ENCODE measurements at regions not wholly inside any gene's neighbourhood (a gene's known extent, or its start where the extent isn't known, plus 50 kb on each side); places are given as distances from the start of the nearest gene placed in this dataset.

DNA sequence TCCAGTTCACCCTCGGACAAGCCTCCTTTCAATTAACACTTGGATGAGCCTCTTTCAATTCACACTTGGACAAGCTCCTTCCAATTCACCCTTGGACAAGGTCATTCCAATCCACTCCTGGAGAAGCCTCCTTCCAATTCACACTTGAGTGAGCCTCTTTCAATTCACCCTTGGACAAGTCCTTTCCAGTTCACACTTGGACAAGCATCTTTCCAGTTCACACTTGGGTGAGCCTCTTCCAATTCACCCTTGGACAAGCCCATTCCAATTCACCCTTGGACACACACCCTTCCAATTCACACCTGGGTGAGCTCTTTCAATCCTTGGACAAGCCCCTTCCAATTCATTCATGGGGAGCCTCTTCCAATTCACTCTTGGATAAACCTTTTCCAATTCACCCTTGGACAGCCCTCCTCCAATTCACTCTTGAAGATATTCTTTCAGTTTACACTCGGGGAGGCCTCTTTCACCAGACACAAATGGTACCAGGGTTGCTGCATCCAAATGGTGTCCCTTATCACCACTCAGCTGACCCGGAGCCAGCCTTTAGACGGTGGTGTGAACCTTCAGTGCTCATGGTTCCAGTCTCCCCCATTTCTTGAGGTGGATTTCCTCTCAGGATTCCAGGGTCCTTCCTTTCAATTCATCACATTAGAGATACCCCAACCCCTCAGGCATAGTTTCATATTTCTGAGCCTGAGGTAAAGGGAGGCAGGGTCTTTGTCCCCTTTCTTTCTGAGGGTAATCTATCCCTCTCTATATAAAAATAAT, 183.6 kb downstream of the SH3BP4 start:
- DNase-seq, result no peak
- FAIRE-seq, result no peak
- 84 to 92% (median 88%) methylated on average over 4 of the region's 4 CpGs for WGBS, 3 donors
- H3K4me1 ChIP-seq (ENCODE audit: control insufficient read depth in 3 of 3, insufficient read depth in 2 of 3, low read depth in 1 of 3, low read length in 2 of 3), result no peaks in the 10 kb centered on the region
- H3K36me3 ChIP-seq (ENCODE audit: control insufficient read depth in 3 of 3, insufficient read depth in 2 of 3, low read depth in 1 of 3, low read length in 3 of 3), result no peaks in the 10 kb centered on the region
- H3K4me3 ChIP-seq (ENCODE audit: low read depth in 1 of 3, low read length in 3 of 3), result no peak overlapping the region
- H3K9me3 ChIP-seq (ENCODE audit: control insufficient read depth in 2 of 2, insufficient read depth in 1 of 2, low read depth in 1 of 2, low read length in 1 of 2), result no peaks in the 10 kb centered on the region
- no peak overlapping the region for H3K27ac ChIP-seq (ENCODE audit: low read depth in 1 of 3, low read length in 2 of 3)
- H3K27me3 ChIP-seq (ENCODE audit: control insufficient read depth in 3 of 3, insufficient read depth in 3 of 3, low read length in 3 of 3), result no peaks in the 10 kb centered on the region

GRCh38 chr2:235135990-235136561, 184.3 kb downstream of the SH3BP4 start:
- Histone ChIP-seq H3K4me3 (ENCODE audit: low read depth in 1 of 3, low read length in 3 of 3) (no peak overlapping the region), H3K9me3 (ENCODE audit: control insufficient read depth in 2 of 2, insufficient read depth in 1 of 2, low read depth in 1 of 2, low read length in 1 of 2) (no peaks in the 10 kb centered on the region), H3K36me3 (ENCODE audit: control insufficient read depth in 3 of 3, insufficient read depth in 2 of 3, low read depth in 1 of 3, low read length in 3 of 3) (no peaks in the 10 kb centered on the region), H3K4me1 (ENCODE audit: control insufficient read depth in 3 of 3, insufficient read depth in 2 of 3, low read depth in 1 of 3, low read length in 2 of 3) (no peaks in the 10 kb centered on the region), H3K27me3 (ENCODE audit: control insufficient read depth in 3 of 3, insufficient read depth in 3 of 3, low read length in 3 of 3) (no peaks in the 10 kb centered on the region), H3K27ac (ENCODE audit: low read depth in 1 of 3, low read length in 2 of 3) (no peak overlapping the region)
- 31 to 40% (median 36%) methylated on average over 19 of the region's 19 CpGs for WGBS, 3 donors
- DNase-seq, result peak; percentile 82 to 85
- FAIRE-seq, result no peak

DNA sequence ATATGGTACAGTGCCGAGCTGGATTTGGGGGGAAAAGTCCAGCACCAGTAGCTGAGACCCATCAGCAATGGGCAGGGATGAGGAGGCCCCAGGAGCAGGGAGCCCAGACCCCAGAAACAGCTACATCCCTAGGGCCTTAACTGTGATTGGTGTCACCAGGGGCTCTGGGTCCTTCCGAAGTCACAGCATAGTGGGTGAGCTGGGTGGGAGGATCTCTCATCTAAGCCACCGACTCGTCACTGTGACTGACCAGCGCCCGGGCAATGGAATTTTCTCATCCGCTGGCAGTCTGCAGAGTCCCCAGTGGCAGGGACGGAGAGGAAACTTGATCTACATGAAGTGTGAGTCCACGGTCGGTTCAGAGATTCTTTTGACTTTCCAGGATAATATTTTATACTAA, 186.5 kb downstream of the SH3BP4 start:
- H3K27me3 ChIP-seq (ENCODE audit: control insufficient read depth in 3 of 3, insufficient read depth in 3 of 3, low read length in 3 of 3), result no peaks in the 10 kb centered on the region
- FAIRE-seq (no peak), DNase-seq (no peak)
- H3K9me3 ChIP-seq (ENCODE audit: control insufficient read depth in 2 of 2, insufficient read depth in 1 of 2, low read depth in 1 of 2, low read length in 1 of 2), result no peaks in the 10 kb centered on the region
- peaks cover 0 to 10% (median 4%) of the 10 kb centered on the region in 3 donors for H3K4me1 ChIP-seq (ENCODE audit: control insufficient read depth in 3 of 3, insufficient read depth in 2 of 3, low read depth in 1 of 3, low read length in 2 of 3)
- no peak overlapping the region for H3K4me3 ChIP-seq (ENCODE audit: low read depth in 1 of 3, low read length in 3 of 3)
- H3K27ac ChIP-seq (ENCODE audit: low read depth in 1 of 3, low read length in 2 of 3), result no peak overlapping the region
- no peaks in the 10 kb centered on the region for H3K36me3 ChIP-seq (ENCODE audit: control insufficient read depth in 3 of 3, insufficient read depth in 2 of 3, low read depth in 1 of 3, low read length in 3 of 3)
- WGBS, 3 donors, result 91 to 95% (median 95%) methylated on average over 10 of the region's 10 CpGs

DNA sequence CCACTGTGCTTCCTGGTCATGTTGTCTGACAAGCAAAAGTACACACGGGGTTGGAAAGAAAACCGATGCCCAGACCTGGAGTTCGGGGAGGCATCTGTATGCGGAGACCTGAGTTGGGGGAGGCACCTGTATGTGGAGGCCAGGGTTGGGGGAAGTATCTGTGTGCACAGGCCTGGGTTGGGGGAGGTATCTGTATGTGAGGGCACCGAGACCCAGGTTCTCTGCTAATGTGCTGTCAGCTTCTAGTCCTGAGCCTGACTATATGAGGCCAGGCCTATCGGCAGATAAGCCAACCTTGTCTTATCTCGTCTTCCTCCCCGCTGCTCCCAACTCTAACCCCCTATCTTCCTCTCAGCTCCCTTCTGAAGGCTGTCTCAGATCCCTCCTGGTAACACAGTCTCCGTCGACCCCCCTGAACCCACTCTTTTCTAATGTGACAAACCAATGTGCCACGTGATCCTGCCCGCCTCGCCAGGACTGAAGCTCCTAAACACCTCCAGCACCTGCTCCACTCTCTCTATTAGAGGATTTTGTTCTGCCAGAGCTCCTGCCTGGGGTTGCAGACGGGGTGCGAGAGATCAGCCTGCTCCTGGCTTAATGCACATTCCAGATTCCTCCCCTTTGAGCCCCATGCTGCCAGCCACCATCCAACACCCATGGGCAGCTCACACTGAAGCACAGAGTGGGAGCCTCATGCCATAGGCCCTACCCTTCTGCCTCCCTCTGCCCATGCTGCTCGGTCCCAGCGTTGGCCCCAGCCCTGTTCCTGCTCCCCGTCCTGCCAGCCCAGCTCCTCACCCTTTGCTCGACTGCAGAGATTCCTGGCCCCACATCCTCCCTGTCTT, 188.4 kb downstream of the SH3BP4 start:
- H3K36me3 ChIP-seq (ENCODE audit: control insufficient read depth in 3 of 3, insufficient read depth in 2 of 3, low read depth in 1 of 3, low read length in 3 of 3), result no peaks in the 10 kb centered on the region
- no peak for FAIRE-seq
- H3K4me3 ChIP-seq (ENCODE audit: low read depth in 1 of 3, low read length in 3 of 3), result no peak overlapping the region
- no peak overlapping the region for H3K27ac ChIP-seq (ENCODE audit: low read depth in 1 of 3, low read length in 2 of 3)
- peaks cover 0 to 10% (median 4%) of the 10 kb centered on the region in 3 donors for H3K4me1 ChIP-seq (ENCODE audit: control insufficient read depth in 3 of 3, insufficient read depth in 2 of 3, low read depth in 1 of 3, low read length in 2 of 3)
- 89 to 93% (median 92%) methylated on average over 18 to 19 of the region's 19 CpGs for WGBS, 3 donors
- H3K9me3 ChIP-seq (ENCODE audit: control insufficient read depth in 2 of 2, insufficient read depth in 1 of 2, low read depth in 1 of 2, low read length in 1 of 2), result no peaks in the 10 kb centered on the region
- DNase-seq, result no peak
- no peaks in the 10 kb centered on the region for H3K27me3 ChIP-seq (ENCODE audit: control insufficient read depth in 3 of 3, insufficient read depth in 3 of 3, low read length in 3 of 3)

DNA sequence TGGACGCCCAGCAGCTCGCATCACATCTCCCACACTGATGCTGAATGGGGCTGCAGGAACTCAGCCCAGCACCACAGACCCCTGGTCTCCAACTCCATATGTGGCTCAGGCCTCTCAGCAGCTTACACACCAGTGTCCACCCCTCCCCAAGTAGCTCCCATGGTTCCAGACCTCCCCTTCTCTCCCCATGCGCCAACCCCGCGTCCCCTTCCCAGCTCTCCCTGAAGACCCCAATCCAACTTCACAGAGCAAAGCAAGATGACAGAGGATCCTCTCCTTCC, 188.9 kb downstream of the SH3BP4 start:
- no peaks in the 10 kb centered on the region for H3K27me3 ChIP-seq (ENCODE audit: control insufficient read depth in 3 of 3, insufficient read depth in 3 of 3, low read length in 3 of 3)
- H3K36me3 ChIP-seq (ENCODE audit: control insufficient read depth in 3 of 3, insufficient read depth in 2 of 3, low read depth in 1 of 3, low read length in 3 of 3), result no peaks in the 10 kb centered on the region
- no peaks in the 10 kb centered on the region for H3K9me3 ChIP-seq (ENCODE audit: control insufficient read depth in 2 of 2, insufficient read depth in 1 of 2, low read depth in 1 of 2, low read length in 1 of 2)
- H3K27ac ChIP-seq (ENCODE audit: low read depth in 1 of 3, low read length in 2 of 3), result no peak overlapping the region
- H3K4me1 ChIP-seq (ENCODE audit: control insufficient read depth in 3 of 3, insufficient read depth in 2 of 3, low read depth in 1 of 3, low read length in 2 of 3), result peaks cover 0 to 10% (median 4%) of the 10 kb centered on the region in 3 donors
- FAIRE-seq, result no peak
- WGBS, 3 donors, result 94 to 97% (median 95%) methylated on average over 5 of the region's 5 CpGs
- H3K4me3 ChIP-seq (ENCODE audit: low read depth in 1 of 3, low read length in 3 of 3), result no peak overlapping the region
- no peak for DNase-seq

DNA sequence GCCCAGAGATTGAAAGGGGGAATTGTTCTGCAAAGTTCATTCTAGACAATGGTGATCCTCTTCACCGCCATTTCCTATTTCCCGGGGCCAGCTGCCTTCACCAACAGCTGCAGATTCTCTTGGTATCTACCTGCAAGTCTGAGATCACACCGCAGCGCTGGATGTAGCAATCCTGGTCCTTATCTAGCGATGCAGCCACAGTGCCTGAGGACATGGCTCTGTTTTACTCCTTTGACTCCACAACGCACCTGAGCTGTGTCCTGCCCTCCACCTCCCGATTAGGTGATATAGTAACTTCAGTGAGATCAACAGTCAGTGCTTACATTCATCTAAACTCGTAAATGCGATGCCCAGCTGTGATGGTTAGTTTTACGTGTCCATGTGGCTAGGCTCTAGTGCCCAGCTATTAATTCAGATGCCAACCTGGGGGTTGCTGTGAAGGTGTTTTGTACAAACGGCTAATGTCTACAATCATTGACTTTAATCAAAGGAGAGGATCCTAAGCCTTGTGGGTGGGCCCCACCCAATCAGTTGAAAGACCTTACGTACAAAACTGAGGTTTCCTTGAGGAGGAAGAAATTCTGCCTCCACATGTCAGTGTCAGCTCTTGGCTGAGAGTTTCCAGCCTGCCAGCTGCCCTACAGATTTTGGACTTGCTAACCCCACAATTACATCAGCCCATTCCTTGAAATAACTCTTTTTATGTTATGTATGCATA, 189.8 kb downstream of the SH3BP4 start:
- peaks cover 2 to 10% (median 4%) of the 10 kb centered on the region in 3 donors for H3K4me1 ChIP-seq (ENCODE audit: control insufficient read depth in 3 of 3, insufficient read depth in 2 of 3, low read depth in 1 of 3, low read length in 2 of 3)
- no peak for FAIRE-seq
- H3K36me3 ChIP-seq (ENCODE audit: control insufficient read depth in 3 of 3, insufficient read depth in 2 of 3, low read depth in 1 of 3, low read length in 3 of 3), result no peaks in the 10 kb centered on the region
- H3K9me3 ChIP-seq (ENCODE audit: control insufficient read depth in 2 of 2, insufficient read depth in 1 of 2, low read depth in 1 of 2, low read length in 1 of 2), result no peaks in the 10 kb centered on the region
- WGBS, 3 donors, result 40 to 74% (median 62%) methylated on average over 12 of the region's 12 CpGs
- H3K4me3 ChIP-seq (ENCODE audit: low read depth in 1 of 3, low read length in 3 of 3), result no peak overlapping the region
- DNase-seq, result peak; percentile 17 to 48
- H3K27me3 ChIP-seq (ENCODE audit: control insufficient read depth in 3 of 3, insufficient read depth in 3 of 3, low read length in 3 of 3), result no peaks in the 10 kb centered on the region
- no peak overlapping the region for H3K27ac ChIP-seq (ENCODE audit: low read depth in 1 of 3, low read length in 2 of 3)

- FAIRE-seq (no peak), DNase-seq (peak; percentile 89 to 91)
- WGBS, 3 donors, result 5 to 45% (median 24%) methylated on average over 4 of the region's 4 CpGs
- no peaks in the 10 kb centered on the region for H3K27me3 ChIP-seq (ENCODE audit: control insufficient read depth in 3 of 3, insufficient read depth in 3 of 3, low read length in 3 of 3)
- no peak overlapping the region for H3K4me3 ChIP-seq (ENCODE audit: low read depth in 1 of 3, low read length in 3 of 3)
- peaks cover 2 to 10% (median 4%) of the 10 kb centered on the region in 3 donors for H3K4me1 ChIP-seq (ENCODE audit: control insufficient read depth in 3 of 3, insufficient read depth in 2 of 3, low read depth in 1 of 3, low read length in 2 of 3)
- H3K27ac ChIP-seq (ENCODE audit: low read depth in 1 of 3, low read length in 2 of 3), result peak overlapping the region in 2 of 3 donors; percentile 8 to 56
- H3K36me3 ChIP-seq (ENCODE audit: control insufficient read depth in 3 of 3, insufficient read depth in 2 of 3, low read depth in 1 of 3, low read length in 3 of 3), result no peaks in the 10 kb centered on the region
- H3K9me3 ChIP-seq (ENCODE audit: control insufficient read depth in 2 of 2, insufficient read depth in 1 of 2, low read depth in 1 of 2, low read length in 1 of 2), result no peaks in the 10 kb centered on the region
These were observed 190.8 kb downstream of the SH3BP4 start for GRCh38 chr2:235142601-235143000.

DNA sequence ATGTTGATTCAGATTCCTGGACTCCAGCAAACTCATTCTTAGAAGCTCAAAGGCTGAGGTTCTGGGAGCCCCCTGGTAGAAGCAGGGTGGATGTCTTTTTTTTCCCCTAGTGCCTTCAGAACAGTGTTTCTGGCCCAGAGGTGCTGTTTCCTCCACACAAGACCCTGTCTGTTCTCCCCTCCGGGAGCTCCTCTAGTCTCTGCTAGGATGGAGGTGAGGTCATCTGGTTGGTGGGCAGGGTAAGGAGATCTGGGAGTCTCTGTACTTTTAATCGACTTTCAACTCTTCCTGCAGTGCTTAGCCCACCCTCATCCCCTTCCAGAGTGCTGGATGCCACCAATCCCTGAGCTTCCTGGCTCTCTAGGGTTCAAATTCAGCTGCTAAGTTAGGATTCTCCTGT, 192.0 kb downstream of the SH3BP4 start:
- no peaks in the 10 kb centered on the region for H3K36me3 ChIP-seq (ENCODE audit: control insufficient read depth in 3 of 3, insufficient read depth in 2 of 3, low read depth in 1 of 3, low read length in 3 of 3)
- 74 to 80% (median 77%) methylated on average over 2 of the region's 2 CpGs for WGBS, 3 donors
- peaks cover 2 to 10% (median 4%) of the 10 kb centered on the region in 3 donors for H3K4me1 ChIP-seq (ENCODE audit: control insufficient read depth in 3 of 3, insufficient read depth in 2 of 3, low read depth in 1 of 3, low read length in 2 of 3)
- FAIRE-seq (no peak), DNase-seq (no peak)
- no peak overlapping the region for H3K4me3 ChIP-seq (ENCODE audit: low read depth in 1 of 3, low read length in 3 of 3)
- no peaks in the 10 kb centered on the region for H3K9me3 ChIP-seq (ENCODE audit: control insufficient read depth in 2 of 2, insufficient read depth in 1 of 2, low read depth in 1 of 2, low read length in 1 of 2)
- no peaks in the 10 kb centered on the region for H3K27me3 ChIP-seq (ENCODE audit: control insufficient read depth in 3 of 3, insufficient read depth in 3 of 3, low read length in 3 of 3)
- H3K27ac ChIP-seq (ENCODE audit: low read depth in 1 of 3, low read length in 2 of 3), result no peak overlapping the region
